ENCODE measurements at regions not wholly inside any gene's neighbourhood (a gene's known extent, or its start where the extent isn't known, plus 50 kb on each side); places are given as distances from the start of the nearest gene placed in this dataset.

DNA sequence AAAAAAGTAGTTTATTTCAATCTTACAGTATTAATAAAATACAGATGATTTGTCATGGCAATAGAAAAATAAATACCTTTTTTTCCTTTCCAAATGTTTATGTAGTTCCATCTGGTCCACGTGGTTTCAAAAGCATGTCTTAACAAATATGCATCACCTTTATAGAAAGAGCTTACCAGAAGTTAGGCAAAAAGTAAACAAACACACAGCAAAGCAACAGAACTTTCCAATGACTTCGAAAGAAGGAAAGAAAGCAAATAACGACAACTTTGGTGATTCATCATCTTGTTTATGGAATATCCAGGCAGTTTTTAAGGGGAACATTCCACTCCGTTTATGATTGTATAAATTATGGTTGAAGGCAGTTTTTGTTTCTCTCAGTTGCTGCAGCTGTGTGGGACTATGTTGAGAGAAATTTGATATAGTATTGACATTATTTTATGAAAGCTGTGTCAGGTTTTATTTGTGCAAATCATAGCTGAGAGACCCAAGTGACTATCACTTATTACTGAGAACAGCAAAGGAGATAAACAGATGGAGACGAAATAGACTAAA is 203.1 kb downstream of the CDC14C start:
- DNase-seq: no peak
- no peak overlapping the region for H3K27ac ChIP-seq
- BruUV-seq (replicated peaks): no TSS peak
- ChIA-PET POLR2A (ENCODE audit: unreplicated experiment) (no interaction called here), CTCF (no interaction called here)
- H3K9me2 ChIP-seq (ENCODE audit: insufficient read depth): no peaks in the 10 kb centered on the region
- no peaks in the 10 kb centered on the region for H3F3A ChIP-seq (ENCODE audit: insufficient read depth, low read depth)
- no peak for TF ChIP-seq EZH2 (IDR thresholded peaks at IDR 0.05; ENCODE audit: low read depth)
- TF ChIP-seq CTCF (conservative IDR thresholded peaks at IDR 0.05): no peak
- no peaks in the 10 kb centered on the region for H3K79me2 ChIP-seq (ENCODE audit: low read depth)
- H3K36me3 ChIP-seq (ENCODE audit: low read depth): no peaks in the 10 kb centered on the region
- intact Hi-C loops (cut with micrococcal nuclease; ENCODE audit: unreplicated experiment): no loop called here
- no peak overlapping the region; the same call in 1 of the 2 replicates for H2AFZ ChIP-seq
- no peaks in the 10 kb centered on the region for H4K20me1 ChIP-seq (ENCODE audit: insufficient read depth)
- peaks cover 5% of the 10 kb centered on the region; the same call in 1 of the 2 replicates for H3K9me3 ChIP-seq (ENCODE audit: insufficient read depth, low read depth)
- no peak overlapping the region for H3K4me3 ChIP-seq
- H3K27me3 ChIP-seq (ENCODE audit: insufficient read depth, low read depth): no peaks in the 10 kb centered on the region
- H3K4me2 ChIP-seq: no peak overlapping the region
- H3K4me1 ChIP-seq (replicated peaks; ENCODE audit: insufficient read depth): no peaks in the 10 kb centered on the region

DNA sequence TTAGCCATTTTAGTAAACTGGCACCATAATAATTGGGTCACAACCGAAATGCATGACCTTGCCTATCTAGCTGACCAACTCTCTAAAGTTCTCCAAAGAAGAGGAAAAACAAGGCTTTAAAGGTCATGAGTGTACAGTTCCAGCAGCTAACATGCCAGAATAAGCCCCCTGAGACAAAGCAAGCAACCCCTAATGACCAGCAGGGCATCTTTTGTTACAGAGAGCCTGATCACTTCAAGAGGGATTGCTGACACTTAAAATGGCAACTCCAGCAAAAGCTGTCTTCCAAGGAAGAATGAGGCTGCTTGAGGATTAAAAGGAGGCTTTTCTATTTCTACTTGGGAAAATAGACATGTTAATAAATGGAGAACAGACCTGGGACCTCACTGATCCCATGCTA is 213.6 kb downstream of the CDC14C start:
- Histone ChIP-seq H3K4me1 (replicated peaks; ENCODE audit: insufficient read depth) (no peaks in the 10 kb centered on the region), H3K9me3 (ENCODE audit: insufficient read depth, low read depth) (no peaks in the 10 kb centered on the region), H3K27me3 (ENCODE audit: insufficient read depth, low read depth) (no peaks in the 10 kb centered on the region), H3K4me2 (no peak overlapping the region), H3K9me2 (ENCODE audit: insufficient read depth) (no peaks in the 10 kb centered on the region), H3K36me3 (ENCODE audit: low read depth) (no peaks in the 10 kb centered on the region), H3K79me2 (ENCODE audit: low read depth) (no peaks in the 10 kb centered on the region), H3K27ac (no peak overlapping the region), H2AFZ (no peak overlapping the region), H4K20me1 (ENCODE audit: insufficient read depth) (0 out of 2 replicates have a peak, but pooled peaks cover 4% of the 10 kb centered on the region), H3K4me3 (no peak overlapping the region), H3F3A (ENCODE audit: insufficient read depth, low read depth) (no peaks in the 10 kb centered on the region)
- POLR2A ChIA-PET (ENCODE audit: unreplicated experiment): no interaction called here
- DNase-seq: no peak
- CTCF ChIA-PET: no interaction called here
- intact Hi-C loops (cut with micrococcal nuclease; ENCODE audit: unreplicated experiment): no loop called here
- TF ChIP-seq CTCF (conservative IDR thresholded peaks at IDR 0.05) (no peak), EZH2 (IDR thresholded peaks at IDR 0.05; ENCODE audit: low read depth) (no peak)
- BruUV-seq (replicated peaks): no TSS peak

- ChIA-PET CTCF (interaction anchor here (0.6 kb wide), 1 partner anchor 12 kb away, joined by 3 read pairs; no protein-coding TSS in a partner anchor), POLR2A (ENCODE audit: unreplicated experiment) (no interaction called here)
- intact Hi-C loops (cut with micrococcal nuclease; ENCODE audit: unreplicated experiment): no loop called here
- no peaks in the 10 kb centered on the region for H3K79me2 ChIP-seq (ENCODE audit: low read depth)
- BruUV-seq (replicated peaks): no TSS peak
- H3K4me2 ChIP-seq: no peak overlapping the region
- no peaks in the 10 kb centered on the region for H3K9me3 ChIP-seq (ENCODE audit: insufficient read depth, low read depth)
- TF ChIP-seq EZH2 (IDR thresholded peaks at IDR 0.05; ENCODE audit: low read depth) (no peak), CTCF (conservative IDR thresholded peaks at IDR 0.05) (no peak)
- no peak overlapping the region for H2AFZ ChIP-seq
- no peaks in the 10 kb centered on the region for H3F3A ChIP-seq (ENCODE audit: insufficient read depth, low read depth)
- H3K36me3 ChIP-seq (ENCODE audit: low read depth): no peaks in the 10 kb centered on the region
- no peak overlapping the region for H3K27ac ChIP-seq
- no peak for DNase-seq
- no peaks in the 10 kb centered on the region for H3K27me3 ChIP-seq (ENCODE audit: insufficient read depth, low read depth)
- H3K9me2 ChIP-seq (ENCODE audit: insufficient read depth): no peaks in the 10 kb centered on the region
- no peaks in the 10 kb centered on the region for H3K4me1 ChIP-seq (replicated peaks; ENCODE audit: insufficient read depth)
- no peaks in the 10 kb centered on the region for H4K20me1 ChIP-seq (ENCODE audit: insufficient read depth)
- no peak overlapping the region for H3K4me3 ChIP-seq
Observed at GRCh38 chr7:49150486-49150885, 226.1 kb downstream of the CDC14C start.

All from PC-9 (cell line).